ENCODE measurements at regions not wholly inside any gene's neighbourhood (a gene's known extent, or its start where the extent isn't known, plus 50 kb on each side); places are given as distances from the start of the nearest gene placed in this dataset.
"Not testable (repeated sequence)": the region's sequence is repeated elsewhere in the genome, so short reads cannot be mapped to it uniquely, and the experiment has no call there.

GRCh38 chr2:62398356-62398755, 107.6 kb downstream of the TMEM17 start:
- Mint-ChIP-seq H3K9me3 (ENCODE audit: unreplicated experiment) (no peaks in the 10 kb centered on the region), H3K4me3 (ENCODE audit: unreplicated experiment) (no peak overlapping the region), H3K27ac (ENCODE audit: low read depth, unreplicated experiment) (no peak overlapping the region), H3K36me3 (ENCODE audit: insufficient read depth, unreplicated experiment) (no peaks in the 10 kb centered on the region), H3K27me3 (ENCODE audit: insufficient read depth, unreplicated experiment) (no peaks in the 10 kb centered on the region), H3K4me1 (ENCODE audit: insufficient read depth, unreplicated experiment) (no peaks in the 10 kb centered on the region)
- CTCF ChIA-PET, result interaction anchor here (0.7 kb wide), 1 partner anchor 492 kb away, joined by 3 read pairs; no protein-coding TSS in a partner anchor
- intact Hi-C loops (cut with micrococcal nuclease), result no loop called here
- no TSS peak for BruUV-seq (replicated peaks)
- POLR2A ChIA-PET, result no interaction called here
- no peak for DNase-seq (ENCODE audit: unreplicated experiment)
- TF ChIP-seq CTCF (IDR thresholded peaks at IDR 0.05; ENCODE audit: unreplicated experiment), result no peak

- no peaks in the 10 kb centered on the region for H3K36me3 Mint-ChIP-seq (ENCODE audit: insufficient read depth, unreplicated experiment)
- no peak for DNase-seq (ENCODE audit: unreplicated experiment)
- no peaks in the 10 kb centered on the region for H3K9me3 Mint-ChIP-seq (ENCODE audit: unreplicated experiment)
- ChIA-PET CTCF (interaction anchor here (0.7 to 1.2 kb wide), 2 partner anchors 14 to 475 kb away, joined by 3 to 6 read pairs; no protein-coding TSS in a partner anchor), POLR2A (no interaction called here)
- H3K27me3 Mint-ChIP-seq (ENCODE audit: insufficient read depth, unreplicated experiment), result no peaks in the 10 kb centered on the region
- intact Hi-C loops (cut with micrococcal nuclease), result no loop called here
- TF ChIP-seq CTCF (IDR thresholded peaks at IDR 0.05; ENCODE audit: unreplicated experiment), result no peak
- H3K27ac Mint-ChIP-seq (ENCODE audit: low read depth, unreplicated experiment), result no peak overlapping the region
- BruUV-seq (replicated peaks), result no TSS peak
- no peaks in the 10 kb centered on the region for H3K4me1 Mint-ChIP-seq (ENCODE audit: insufficient read depth, unreplicated experiment)
- no peak overlapping the region for H3K4me3 Mint-ChIP-seq (ENCODE audit: unreplicated experiment)
These were observed 109.1 kb downstream of the TMEM17 start for GRCh38 chr2:62396880-62397279.

GRCh38 chr2:62393293-62393692, 112.7 kb downstream of the TMEM17 start:
- H3K36me3 Mint-ChIP-seq (ENCODE audit: insufficient read depth, unreplicated experiment), result no peaks in the 10 kb centered on the region
- ChIA-PET POLR2A (no interaction called here), CTCF (no interaction called here)
- no peak for TF ChIP-seq CTCF (IDR thresholded peaks at IDR 0.05; ENCODE audit: unreplicated experiment)
- no peaks in the 10 kb centered on the region for H3K4me1 Mint-ChIP-seq (ENCODE audit: insufficient read depth, unreplicated experiment)
- H3K4me3 Mint-ChIP-seq (ENCODE audit: unreplicated experiment), result no peak overlapping the region
- DNase-seq (ENCODE audit: unreplicated experiment), result no peak
- no peaks in the 10 kb centered on the region for H3K27me3 Mint-ChIP-seq (ENCODE audit: insufficient read depth, unreplicated experiment)
- no TSS peak for BruUV-seq (replicated peaks)
- no peaks in the 10 kb centered on the region for H3K9me3 Mint-ChIP-seq (ENCODE audit: unreplicated experiment)
- intact Hi-C loops (cut with micrococcal nuclease), result no loop called here
- no peak overlapping the region for H3K27ac Mint-ChIP-seq (ENCODE audit: low read depth, unreplicated experiment)

- Mint-ChIP-seq H3K9me3 (ENCODE audit: unreplicated experiment) (no peaks in the 10 kb centered on the region), H3K4me3 (ENCODE audit: unreplicated experiment) (no peak overlapping the region), H3K4me1 (ENCODE audit: insufficient read depth, unreplicated experiment) (no peaks in the 10 kb centered on the region), H3K27ac (ENCODE audit: low read depth, unreplicated experiment) (no peak overlapping the region), H3K27me3 (ENCODE audit: insufficient read depth, unreplicated experiment) (no peaks in the 10 kb centered on the region), H3K36me3 (ENCODE audit: insufficient read depth, unreplicated experiment) (no peaks in the 10 kb centered on the region)
- no TSS peak for BruUV-seq (replicated peaks)
- intact Hi-C loops (cut with micrococcal nuclease), result no loop called here
- ChIA-PET POLR2A (interaction anchor here (0.7 kb wide), 1 partner anchor 30 kb away, joined by 3 read pairs; no protein-coding TSS in a partner anchor), CTCF (interaction anchor here (0.7 kb wide), 1 partner anchor 1770 kb away, joined by 3 read pairs; no protein-coding TSS in a partner anchor)
- no peak for DNase-seq (ENCODE audit: unreplicated experiment)
- no peak for TF ChIP-seq CTCF (IDR thresholded peaks at IDR 0.05; ENCODE audit: unreplicated experiment)
These were observed 114.3 kb downstream of the TMEM17 start for GRCh38 chr2:62391696-62392095.

- intact Hi-C loops (cut with micrococcal nuclease); H3K27me3 Mint-ChIP-seq (ENCODE audit: insufficient read depth, unreplicated experiment); H3K4me1 Mint-ChIP-seq (ENCODE audit: insufficient read depth, unreplicated experiment); H3K9me3 Mint-ChIP-seq (ENCODE audit: unreplicated experiment); CTCF ChIA-PET; DNase-seq (ENCODE audit: unreplicated experiment); H3K4me3 Mint-ChIP-seq (ENCODE audit: unreplicated experiment); H3K36me3 Mint-ChIP-seq (ENCODE audit: insufficient read depth, unreplicated experiment); H3K27ac Mint-ChIP-seq (ENCODE audit: low read depth, unreplicated experiment); BruUV-seq (replicated peaks): not testable (repeated sequence)
- POLR2A ChIA-PET, result interaction anchor here (0.7 kb wide), 1 partner anchor 8 kb away, joined by 3 read pairs; no protein-coding TSS in a partner anchor
These were observed 119.6 kb downstream of the TMEM17 start for GRCh38 chr2:62386378-62386777.

All from MCF 10A (cell line).